RWPE1 (cell line): ENCODE measurements at regions not wholly inside any gene's neighbourhood (a gene's known extent, or its start where the extent isn't known, plus 50 kb on each side); places are given as distances from the start of the nearest gene placed in this dataset.
A peak's percentile ranks its signal among the peaks of the same experiment; 100 is the strongest.

Experiments used
- CTCF ChIA-PET: fragments of 350-600 bp; sonication (Branson Sonifier 250); formaldehyde crosslinking; extraction: SDS; loops from one replicate; lab custom pipeline; 2021; lab: Yijun Ruan, JAX
- POLR2A ChIA-PET: fragments of 400-600 bp; formaldehyde crosslinking; extraction: SDS; loops from one replicate; lab custom pipeline; 2020; ENCODE audit warnings: antibody characterized with exemption; ENCODE audit not compliant: low non-redundant PET; lab: Yijun Ruan, JAX
- DNase-seq: peaks from one replicate; pipeline ENCODE4 v3.0.0; 2012; ENCODE audit warnings: low spot score
- H3K27ac ChIP-seq: fragments of 450-650 bp; 2 replicates; pipeline ENCODE4 v1.5.1; 2017
- CTCF ChIP-seq: fragments of 450-650 bp; conservative IDR thresholded peaks from 2 replicates; pipeline ENCODE4 v1.5.1; 2017; ENCODE audit warnings: low read depth, mild to moderate bottlenecking

- POLR2A ChIA-PET = no interaction called here
- no peak overlapping the region for H3K27ac ChIP-seq
- TF ChIP-seq CTCF = no peak
- no peak for DNase-seq
- CTCF ChIA-PET = interaction anchor here (0.6 kb wide), 1 partner anchor 20 kb away, joined by 3 read pairs; no protein-coding TSS in a partner anchor
Observed at GRCh38 chr14:99029916-99030305, 242.1 kb downstream of the BCL11B start.

GRCh38 chr14:99030454-99030853 lies 241.5 kb downstream of the BCL11B start:
- DNase-seq = no peak
- CTCF ChIA-PET = no interaction called here
- no peak for TF ChIP-seq CTCF
- POLR2A ChIA-PET = no interaction called here
- no peak overlapping the region for H3K27ac ChIP-seq

- no peak for TF ChIP-seq CTCF
- no peak for DNase-seq
- ChIA-PET CTCF (no interaction called here), POLR2A (no interaction called here)
- H3K27ac ChIP-seq = no peak overlapping the region
Observed at GRCh38 chr14:99032759-99033158, 239.2 kb downstream of the BCL11B start.

GRCh38 chr14:99033951-99034350 lies 238.0 kb downstream of the BCL11B start:
- CTCF ChIA-PET = no interaction called here
- DNase-seq = no peak
- POLR2A ChIA-PET = no interaction called here
- peak overlapping the region; percentile 98 for H3K27ac ChIP-seq
- no peak for TF ChIP-seq CTCF

GRCh38 chr14:99034711-99035171 lies 237.3 kb downstream of the BCL11B start:
- H3K27ac ChIP-seq = peak overlapping the region; percentile 98
- CTCF ChIA-PET = no interaction called here
- POLR2A ChIA-PET = no interaction called here
- TF ChIP-seq CTCF = no peak
- no peak for DNase-seq

- ChIA-PET CTCF (interaction anchor here (1.0 kb wide), 1 partner anchor 10 kb away, joined by 3 read pairs; no protein-coding TSS in a partner anchor), POLR2A (no interaction called here)
- TF ChIP-seq CTCF = no peak
- DNase-seq = peak; percentile 30
- H3K27ac ChIP-seq = peak overlapping the region; percentile 98
Observed at GRCh38 chr14:99035268-99035667, 236.7 kb downstream of the BCL11B start.
